ENCODE measurements at regions not wholly inside any gene's neighbourhood (a gene's known extent, or its start where the extent isn't known, plus 50 kb on each side); places are given as distances from the start of the nearest gene placed in this dataset.

DNA sequence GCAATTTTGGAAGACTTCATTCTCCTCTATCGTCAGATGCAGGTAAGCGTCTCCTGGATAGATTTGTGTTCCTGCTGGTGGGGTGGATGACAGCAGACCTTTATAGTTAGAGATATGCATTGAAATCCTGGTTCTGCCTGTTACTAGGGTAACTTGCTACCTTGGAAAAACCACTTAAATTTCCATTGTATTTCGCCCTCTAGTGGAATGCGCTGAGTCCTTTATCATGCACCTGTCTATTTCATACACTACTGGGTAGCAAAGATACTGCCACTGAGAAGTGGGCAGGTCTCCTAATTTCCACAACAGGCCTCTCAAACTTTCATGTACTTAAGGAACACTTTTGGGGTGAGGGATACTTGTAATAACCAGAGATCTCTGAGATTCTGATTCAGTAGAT lies 209.5 kb upstream of the SUCLG2 start:
- no peak for DNase-seq

- no peak for DNase-seq
Observed at GRCh38 chr3:67860429-67860828, 206.0 kb upstream of the SUCLG2 start.

- DNase-seq: no peak
Observed at GRCh38 chr3:67858492-67858891, 204.1 kb upstream of the SUCLG2 start.

GRCh38 chr3:67856718-67857117 lies 202.3 kb upstream of the SUCLG2 start:
- DNase-seq: no peak

DNA sequence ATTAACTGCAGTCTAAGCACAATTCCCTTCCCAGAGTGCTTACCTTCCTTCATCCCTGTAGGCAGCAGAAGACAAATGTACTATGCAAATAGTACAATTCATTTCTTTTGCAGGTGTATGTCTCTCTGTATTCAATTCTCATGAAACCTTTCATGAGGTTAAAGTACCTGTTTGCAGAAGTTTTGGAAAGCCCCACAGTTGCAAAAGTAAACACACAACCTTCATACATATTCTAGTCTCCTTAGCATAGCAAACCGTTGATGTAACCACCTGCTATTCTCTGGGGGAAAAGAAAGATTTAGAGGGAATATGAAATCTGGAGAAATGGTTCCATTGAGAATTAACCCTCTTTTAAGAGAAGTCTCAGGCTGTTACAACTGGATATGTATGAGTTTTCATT lies 200.3 kb upstream of the SUCLG2 start:
- no peak for DNase-seq

- DNase-seq: no peak
Observed at GRCh38 chr3:67853520-67853919, 199.1 kb upstream of the SUCLG2 start.

- no peak for DNase-seq
Observed at GRCh38 chr3:67848299-67848698, 193.9 kb upstream of the SUCLG2 start.

DNA sequence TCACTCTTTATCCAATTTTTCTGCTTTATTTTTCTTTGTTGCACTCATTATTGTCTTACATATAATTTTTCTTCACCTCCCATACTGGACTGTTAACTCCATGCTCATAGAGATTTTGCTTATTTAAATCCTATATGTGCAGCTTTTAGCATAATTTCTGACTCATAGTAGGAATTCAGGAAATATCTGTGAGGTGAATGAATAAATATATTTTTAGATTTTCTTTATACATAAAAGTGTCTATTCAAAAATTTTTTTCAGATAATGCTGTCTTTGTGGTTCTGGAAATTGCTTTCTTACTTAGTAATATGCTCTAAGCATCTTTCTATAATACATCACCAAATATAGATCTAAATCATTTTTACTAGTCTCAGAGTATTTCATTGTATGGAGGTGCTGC lies 191.8 kb upstream of the SUCLG2 start:
- DNase-seq: no peak

DNA sequence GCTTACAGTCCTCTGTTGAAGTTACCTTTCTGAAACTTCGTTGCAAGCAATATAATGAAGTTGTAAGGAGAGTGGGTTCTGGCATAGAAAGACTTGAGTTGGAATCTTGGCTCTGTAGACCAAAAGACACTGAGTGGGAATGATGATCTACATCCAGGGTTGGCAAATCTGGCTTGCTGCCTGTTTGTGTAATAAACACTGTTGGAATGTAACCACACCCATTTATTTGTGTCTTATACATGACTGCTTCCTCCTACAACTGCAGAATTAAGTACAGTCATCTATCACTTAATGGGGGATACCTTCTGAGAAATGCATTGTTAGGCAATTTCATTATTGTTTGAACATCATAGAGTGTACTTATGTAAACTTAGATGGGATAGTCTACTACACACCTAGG lies 178.4 kb upstream of the SUCLG2 start:
- no peak for DNase-seq

DNA sequence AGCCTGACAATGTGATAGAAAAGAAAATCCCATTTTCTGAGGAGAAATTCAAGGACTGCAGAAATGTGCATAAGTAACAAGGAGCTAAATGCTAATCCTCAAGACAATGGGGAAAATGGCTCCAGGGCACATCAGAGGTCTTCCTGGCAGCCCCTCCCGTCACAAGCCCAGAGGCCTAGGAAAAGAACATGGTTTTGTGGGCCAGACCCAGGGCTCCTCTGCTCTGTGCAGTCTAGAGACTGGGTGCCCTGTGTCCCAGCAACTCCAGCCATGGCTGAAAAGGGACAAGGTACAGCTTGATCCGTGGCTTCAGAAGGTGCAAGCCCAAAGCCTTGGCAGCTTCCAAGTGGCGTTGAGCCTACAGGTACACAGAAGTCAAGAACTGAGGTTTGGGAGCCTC lies 176.8 kb upstream of the SUCLG2 start:
- DNase-seq: no peak

- no peak for DNase-seq
Observed at GRCh38 chr3:67828486-67829010, 174.1 kb upstream of the SUCLG2 start.

DNA sequence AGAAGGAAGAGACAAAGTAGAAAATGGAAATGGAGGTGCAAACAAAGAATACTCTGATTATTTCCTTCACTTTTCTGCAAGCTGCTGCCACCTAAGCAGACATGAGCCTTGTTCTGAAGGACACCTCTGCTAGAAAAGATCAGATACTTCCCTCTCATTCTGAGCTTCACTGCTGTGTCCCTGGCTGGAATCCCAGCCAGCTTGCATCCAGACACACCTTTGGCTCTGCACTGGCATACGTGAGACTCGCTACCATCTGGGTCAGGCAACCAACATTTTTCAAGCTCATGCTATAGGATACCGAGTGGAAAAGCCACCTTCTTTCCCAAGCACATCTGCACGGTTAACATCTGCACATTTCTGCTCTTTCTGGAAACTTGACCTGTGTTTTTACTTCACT lies 166.7 kb upstream of the SUCLG2 start:
- no peak for DNase-seq

GRCh38 chr3:67819447-67819846 lies 165.0 kb upstream of the SUCLG2 start:
- DNase-seq: no peak

GRCh38 chr3:67809370-67809935 lies 155.0 kb upstream of the SUCLG2 start:
- no peak for DNase-seq

GRCh38 chr3:67808906-67809305 lies 154.5 kb upstream of the SUCLG2 start:
- no peak for DNase-seq

DNA sequence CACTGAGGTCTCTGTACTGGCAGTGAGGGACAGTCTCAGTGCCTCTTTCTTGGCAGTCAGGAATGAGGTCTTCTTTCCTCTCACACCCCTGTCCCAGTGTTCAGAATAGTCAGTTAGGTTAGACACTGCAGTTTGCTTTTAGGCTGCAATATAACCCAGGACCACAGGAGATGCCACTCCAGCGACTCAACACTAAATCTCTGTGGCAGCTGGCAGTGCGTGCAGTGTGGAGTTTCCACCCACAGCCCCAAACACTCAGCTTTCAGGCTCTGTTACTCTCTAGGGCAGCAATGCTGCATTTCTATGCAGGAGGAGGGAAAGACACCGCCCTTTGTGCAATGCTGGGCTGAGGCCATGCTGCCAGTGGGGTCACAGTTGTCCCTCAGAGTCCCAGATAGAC lies 150.2 kb upstream of the SUCLG2 start:
- no peak for DNase-seq

DNA sequence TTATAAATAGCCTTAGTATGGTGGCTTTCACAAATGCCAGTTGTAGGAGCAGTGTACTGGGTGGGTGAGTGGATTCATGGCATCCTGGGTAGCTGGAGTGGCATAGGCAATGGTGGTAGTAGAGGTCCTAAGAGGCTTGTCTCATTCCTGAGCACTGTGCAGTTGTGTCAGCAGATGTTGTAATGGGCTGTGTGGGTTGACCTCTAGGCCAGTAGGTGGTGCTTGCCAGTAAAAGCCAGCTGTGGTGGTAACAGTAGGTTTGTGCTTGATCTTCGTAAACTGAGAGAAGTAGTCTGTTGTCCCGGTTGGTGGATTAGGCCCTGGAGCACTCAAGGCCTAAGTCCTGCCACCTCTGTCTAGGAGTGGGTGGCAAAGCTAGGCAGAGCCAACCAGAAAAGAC lies 149.7 kb upstream of the SUCLG2 start:
- DNase-seq: no peak

- DNase-seq: no peak
Observed at GRCh38 chr3:67798412-67798811, 144.0 kb upstream of the SUCLG2 start.

DNA sequence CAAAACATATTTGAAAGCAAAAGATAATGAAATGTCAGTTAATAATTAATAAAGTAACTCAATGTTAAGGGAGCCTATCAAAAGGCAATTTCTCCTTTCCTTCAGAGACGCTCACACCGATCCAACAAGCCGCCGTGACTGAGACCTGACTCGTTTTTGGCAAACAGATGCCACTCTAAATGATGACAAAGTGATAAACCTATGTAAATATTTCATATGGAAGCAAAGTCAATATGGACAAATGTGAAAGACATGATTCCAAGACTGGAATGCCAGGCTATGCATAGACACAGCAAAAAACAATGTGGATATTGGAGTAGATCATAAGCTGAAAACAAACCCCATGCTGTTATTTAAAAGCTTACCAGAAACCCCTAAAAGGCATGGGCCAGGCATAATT lies 137.2 kb upstream of the SUCLG2 start:
- no peak for DNase-seq

DNA sequence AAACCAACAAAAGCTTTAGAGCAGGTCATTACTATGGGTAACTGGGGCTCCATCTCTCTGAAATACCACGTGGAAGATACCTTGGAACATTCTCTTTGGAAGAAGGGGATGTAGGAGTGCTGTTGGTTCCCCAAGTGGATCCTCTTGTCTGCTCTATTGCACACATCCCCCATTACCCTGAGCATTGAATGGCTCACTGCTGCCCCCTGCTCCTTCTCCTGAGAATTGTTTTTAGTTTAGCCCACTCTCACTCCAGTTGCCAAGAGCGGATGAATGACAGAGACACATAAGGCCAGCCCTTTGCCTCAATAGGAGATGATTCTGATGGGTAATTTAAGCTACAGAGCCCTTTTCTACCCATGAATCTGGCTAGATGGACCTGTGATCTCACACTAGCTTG lies 135.6 kb upstream of the SUCLG2 start:
- DNase-seq: peak; percentile 67

GRCh38 chr3:67788396-67788795 lies 134.0 kb upstream of the SUCLG2 start:
- no peak for DNase-seq

DNA sequence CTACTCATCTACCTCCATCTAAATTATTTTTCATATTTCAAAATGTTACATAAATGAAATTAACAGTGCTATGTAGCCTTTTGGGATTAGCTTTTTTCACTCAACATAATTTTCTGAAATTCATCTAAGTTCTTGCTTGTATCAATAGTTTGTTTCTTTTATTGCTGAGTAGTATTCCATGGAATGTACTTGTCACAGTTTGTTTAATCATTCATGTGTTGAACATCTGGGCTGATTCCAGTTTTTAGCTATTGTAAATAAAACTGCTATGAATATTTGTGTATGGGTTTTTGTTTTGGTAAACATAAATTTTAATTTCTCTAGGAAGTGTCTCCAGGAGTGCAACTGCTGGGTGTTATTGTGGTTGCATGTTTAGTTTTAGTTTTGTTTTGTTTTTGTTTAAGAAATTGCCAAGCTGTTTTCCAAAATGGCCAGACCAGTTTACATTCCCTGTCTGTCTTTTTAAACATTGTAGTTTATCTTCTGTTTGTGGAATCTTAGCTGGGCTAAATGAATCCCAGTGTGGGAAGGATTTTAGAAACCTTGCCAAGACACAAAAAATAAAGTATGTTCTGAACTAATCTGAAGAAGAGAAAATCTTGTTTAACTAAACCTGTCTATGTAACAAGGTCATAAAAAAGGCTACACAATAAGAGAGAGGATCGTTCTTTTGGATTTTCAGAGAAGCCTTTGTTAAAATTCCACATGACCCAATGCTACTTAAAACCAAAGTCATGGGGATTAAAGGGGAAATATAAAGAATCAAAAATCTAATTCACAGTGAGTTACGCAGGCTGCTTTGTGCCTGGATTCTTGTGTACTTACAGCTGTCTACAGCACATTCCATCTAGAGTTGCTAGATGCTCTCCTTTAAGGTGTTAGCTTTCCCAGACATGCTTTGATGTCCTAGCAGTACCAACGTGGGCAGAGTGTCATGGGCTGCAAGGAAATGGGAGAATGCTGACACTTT lies 129.2 kb upstream of the SUCLG2 start:
- DNase-seq: no peak

DNA sequence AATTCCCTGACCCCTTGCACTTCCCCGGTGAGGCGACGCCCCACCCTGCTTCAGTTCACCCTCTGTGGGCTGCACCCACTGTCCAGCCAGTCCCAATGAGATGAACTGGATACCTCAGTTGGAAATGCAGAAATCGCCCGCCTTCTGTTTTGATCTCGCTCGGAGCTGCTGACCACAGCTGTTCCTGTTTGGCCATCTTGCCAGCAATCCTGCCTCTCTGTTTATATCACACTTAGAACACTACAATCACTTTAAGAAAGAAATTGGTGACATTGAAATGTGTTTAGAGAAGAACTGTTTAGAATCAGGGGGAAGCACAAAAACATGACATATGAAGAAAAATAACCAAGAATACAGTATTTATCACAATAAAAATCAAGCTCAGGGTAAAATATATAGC lies 127.5 kb upstream of the SUCLG2 start:
- DNase-seq: no peak

GRCh38 chr3:67781218-67781617 lies 126.8 kb upstream of the SUCLG2 start:
- no peak for DNase-seq
